ENCODE measurements at regions not wholly inside any gene's neighbourhood (a gene's known extent, or its start where the extent isn't known, plus 50 kb on each side); places are given as distances from the start of the nearest gene placed in this dataset.

- DNase-seq (ENCODE audit: low read depth), result no peak
These were observed 156.4 kb downstream of the PTGER3 start for GRCh38 chr1:70891051-70891843.

DNA sequence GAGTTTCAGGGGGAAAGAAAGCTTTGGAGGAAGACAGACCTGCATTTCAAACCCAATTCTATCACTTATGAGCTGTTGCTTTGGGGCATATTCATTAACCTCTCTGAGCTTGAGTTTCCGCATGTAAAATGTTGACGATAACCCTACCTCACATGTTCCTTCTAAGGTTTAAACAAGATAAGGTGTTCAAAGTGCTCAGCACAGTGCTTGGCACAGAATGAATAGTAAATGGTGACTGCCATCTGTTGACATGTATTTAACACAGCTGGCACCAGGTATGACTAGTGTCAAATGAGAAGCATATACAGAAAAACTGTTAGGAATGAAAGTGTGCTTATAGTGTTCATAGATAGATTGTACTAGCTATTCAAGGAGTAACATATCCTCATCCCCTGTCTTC is 155.5 kb downstream of the PTGER3 start:
- DNase-seq (ENCODE audit: low read depth), result no peak

DNA sequence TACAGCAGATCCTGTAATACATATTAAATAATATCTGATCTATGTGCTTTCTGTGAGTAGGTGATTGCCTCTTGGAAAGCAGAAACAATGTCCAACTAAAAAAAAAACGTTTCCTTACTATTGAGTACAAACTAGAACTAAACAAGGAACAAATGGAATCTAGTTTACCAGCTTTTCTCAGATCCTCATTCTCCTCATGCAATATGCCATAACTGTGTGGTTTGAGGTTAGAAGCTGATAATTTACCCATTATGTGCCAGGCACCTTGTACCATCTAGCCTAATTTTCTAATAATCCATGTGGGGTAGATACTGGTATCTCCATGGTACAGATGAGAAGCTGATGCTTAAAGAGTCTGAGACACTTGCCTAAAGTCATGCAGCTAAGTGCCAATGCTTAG is 154.7 kb downstream of the PTGER3 start:
- no peak for DNase-seq (ENCODE audit: low read depth)

DNA sequence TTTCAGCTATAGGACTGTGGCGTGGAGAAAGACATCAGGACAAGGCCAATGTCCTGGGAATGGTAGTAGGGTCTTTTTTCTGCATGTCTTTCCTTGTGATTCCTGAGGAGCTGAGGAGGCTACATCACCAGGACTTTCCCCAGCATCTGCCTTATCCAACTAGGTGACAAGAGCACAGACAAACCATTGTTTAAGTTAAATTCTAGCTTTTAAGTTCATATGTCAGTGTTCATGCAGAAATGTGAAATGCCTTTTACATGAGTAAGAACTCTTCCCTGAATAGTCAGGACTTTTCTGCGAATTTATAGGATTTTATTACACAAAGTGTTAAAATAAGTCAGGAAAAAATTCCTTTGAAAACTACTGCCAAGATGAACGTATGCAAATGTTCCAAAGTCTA is 154.2 kb downstream of the PTGER3 start:
- no peak for DNase-seq (ENCODE audit: low read depth)

DNA sequence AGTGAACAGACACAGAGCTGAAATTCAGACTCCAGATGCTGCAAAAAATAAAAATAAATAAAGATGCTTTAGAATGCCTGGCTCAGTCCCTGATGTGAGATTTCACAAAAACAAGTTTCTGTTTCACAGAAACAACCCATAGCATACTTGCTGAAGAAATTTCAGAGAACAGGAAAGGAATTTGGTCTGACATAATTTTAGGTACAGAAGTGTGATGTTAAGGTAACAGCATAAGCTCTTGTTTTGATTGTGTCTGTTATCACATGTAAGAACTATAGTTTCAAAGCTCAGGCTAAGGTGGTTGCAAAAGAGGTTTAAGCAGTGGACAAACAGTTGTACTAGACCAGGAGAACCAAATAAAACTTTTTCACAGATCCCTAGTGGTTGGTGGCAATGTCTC is 152.1 kb downstream of the PTGER3 start:
- DNase-seq (ENCODE audit: low read depth), result no peak

GRCh38 chr1:70896224-70896623 is 151.4 kb downstream of the PTGER3 start:
- no peak for DNase-seq (ENCODE audit: low read depth)

DNA sequence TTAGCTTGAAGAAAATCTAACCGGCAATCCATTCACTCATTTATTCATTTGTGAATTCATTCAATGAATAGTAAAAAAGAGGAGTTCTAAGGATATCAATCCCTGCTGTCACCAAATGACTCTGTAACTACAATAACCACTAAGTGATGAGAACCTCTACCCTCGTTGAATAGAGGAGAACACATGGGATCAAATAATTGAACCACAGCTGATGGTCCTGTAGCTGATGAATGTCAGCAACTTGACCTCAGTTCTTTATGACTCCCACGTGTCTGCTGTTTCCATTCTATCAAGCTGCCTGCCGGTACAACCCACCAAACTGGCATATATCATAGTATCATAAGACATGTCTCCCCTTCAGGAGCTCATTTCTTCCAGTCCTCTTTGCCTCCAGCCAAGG is 150.3 kb downstream of the PTGER3 start:
- no peak for DNase-seq (ENCODE audit: low read depth)

- no peak for DNase-seq (ENCODE audit: low read depth)
These were observed 147.9 kb downstream of the PTGER3 start for GRCh38 chr1:70899735-70900134.

DNA sequence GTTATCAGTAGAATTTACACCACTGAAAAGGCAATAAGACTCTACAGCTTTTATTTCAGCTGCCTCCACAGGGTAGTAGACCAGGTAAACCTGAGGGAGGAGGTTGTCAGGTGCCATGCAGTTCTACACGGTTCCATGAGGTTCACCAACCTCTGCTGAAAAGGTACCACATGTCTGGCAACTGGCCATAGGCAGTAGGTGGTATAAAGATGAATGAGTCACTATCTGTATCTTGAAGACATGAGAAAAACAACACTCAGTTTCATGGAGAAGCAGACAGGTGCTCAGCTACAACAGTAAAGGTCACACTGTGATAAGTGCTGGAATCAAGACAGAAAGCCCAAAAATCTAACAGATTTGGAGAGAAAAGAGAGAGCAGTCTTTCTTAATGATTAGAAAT is 145.4 kb downstream of the PTGER3 start:
- no peak for DNase-seq (ENCODE audit: low read depth)

DNA sequence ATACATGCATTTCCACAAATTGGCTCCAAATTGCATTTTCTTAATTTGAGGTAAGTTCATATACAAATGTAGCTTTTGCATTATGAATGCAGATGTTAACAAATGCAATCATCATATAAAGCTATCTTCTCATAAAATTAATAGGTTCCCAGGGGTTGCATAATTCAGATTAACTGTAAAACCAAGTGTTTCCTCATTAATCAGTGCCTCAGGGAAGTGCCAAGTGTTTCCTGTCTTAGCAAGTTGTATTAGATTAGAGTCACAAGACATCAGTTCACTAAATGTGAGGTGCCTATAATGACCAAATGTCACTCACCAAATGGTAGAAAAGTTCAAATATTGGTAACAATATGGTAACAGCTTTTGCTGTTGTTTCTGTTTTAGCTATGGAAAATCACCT is 140.8 kb downstream of the PTGER3 start:
- DNase-seq (ENCODE audit: low read depth), result no peak

- DNase-seq (ENCODE audit: low read depth), result no peak
These were observed 139.9 kb downstream of the PTGER3 start for GRCh38 chr1:70907563-70908310.

- no peak for DNase-seq (ENCODE audit: low read depth)
These were observed 138.3 kb downstream of the PTGER3 start for GRCh38 chr1:70909262-70909822.

- DNase-seq (ENCODE audit: low read depth), result no peak
These were observed 137.6 kb downstream of the PTGER3 start for GRCh38 chr1:70910013-70910412.

DNA sequence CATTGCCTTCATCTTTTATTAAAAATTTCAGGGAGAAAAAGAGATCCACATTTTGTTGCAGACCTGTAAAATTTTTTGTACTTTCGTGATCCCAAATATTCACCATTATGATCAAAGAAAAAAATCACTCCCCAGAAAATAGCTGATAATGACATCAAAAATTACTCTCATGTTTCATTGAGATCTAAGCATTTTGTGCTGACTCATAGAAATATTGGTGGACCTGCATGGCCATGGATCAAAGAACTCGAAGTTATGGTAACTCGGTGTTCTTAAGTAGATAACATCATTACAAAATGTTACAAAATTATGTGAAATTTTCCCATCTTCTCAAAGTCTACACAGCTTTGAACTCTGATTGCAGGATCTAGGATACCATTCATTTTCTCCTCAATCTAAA is 135.8 kb downstream of the PTGER3 start:
- no peak for DNase-seq (ENCODE audit: low read depth)

DNA sequence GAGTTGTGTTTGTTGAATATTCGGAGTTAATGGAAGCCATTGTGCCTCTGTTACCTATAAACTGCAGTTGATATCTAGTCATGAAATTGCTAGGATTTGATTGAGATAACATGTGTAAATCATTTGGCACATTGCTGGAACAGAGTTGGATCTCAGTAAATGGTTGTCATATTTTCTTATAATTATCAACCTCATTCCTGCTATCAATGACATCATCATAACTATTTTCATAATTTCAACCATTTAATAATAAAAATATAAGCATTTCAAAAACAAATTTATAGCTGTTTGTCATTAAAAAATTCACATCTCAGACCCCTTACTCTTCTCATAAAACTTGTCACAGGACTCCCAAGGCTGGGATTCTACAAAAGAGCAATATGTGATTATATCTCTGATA is 133.4 kb downstream of the PTGER3 start:
- DNase-seq (ENCODE audit: low read depth), result no peak

DNA sequence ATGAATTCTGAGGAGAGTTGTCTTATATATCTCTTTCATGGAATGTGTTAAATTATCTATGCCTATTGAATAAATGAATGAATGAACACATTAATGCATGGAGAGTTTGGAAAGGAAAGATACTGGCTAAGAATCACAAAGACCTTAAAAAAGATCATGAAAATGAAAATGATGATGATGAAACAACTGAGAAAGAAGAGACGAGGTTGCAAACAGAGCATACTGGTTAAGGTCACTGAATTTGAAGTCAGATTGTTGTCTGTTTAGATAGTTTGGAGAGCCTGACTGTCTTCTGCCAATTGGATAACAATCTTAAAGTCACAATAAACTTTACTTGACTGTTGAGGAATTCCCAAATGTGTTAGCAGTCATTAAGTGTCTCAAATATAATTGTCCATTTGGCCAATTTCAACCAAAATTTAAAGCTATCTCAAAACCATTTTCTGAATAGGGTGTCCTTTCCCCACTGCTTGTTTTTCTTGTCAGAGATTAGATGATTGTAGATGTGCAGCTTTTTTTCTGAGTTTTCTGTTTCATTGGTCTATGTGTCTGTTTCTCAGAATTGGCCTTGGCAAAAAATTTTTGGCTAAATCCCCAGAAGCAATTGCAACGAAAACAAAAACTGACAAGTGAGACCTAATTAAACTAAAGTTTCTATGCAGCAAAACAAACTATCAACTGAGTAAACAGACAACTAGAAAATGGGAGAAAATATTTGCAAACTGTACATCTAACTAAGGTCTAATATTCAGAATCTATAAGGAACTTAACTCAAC is 132.2 kb downstream of the PTGER3 start:
- no peak for DNase-seq (ENCODE audit: low read depth)

DNA sequence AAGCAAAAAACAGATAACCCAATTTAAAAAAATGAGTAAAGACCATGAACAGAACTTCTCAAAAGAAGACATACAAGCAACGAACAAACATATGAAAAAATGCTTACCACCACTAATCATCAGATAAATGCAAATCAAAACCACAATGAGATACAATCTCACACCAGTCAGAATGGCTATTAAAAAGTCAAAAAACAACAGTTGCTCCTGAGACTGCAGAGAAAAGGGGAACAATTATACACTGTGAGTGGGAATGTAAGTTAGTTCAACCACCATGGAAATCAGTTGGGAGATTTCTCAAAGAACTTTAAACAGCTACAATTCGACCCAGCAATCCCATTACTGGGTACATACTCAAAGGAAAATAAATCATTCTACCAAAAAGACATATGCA is 131.6 kb downstream of the PTGER3 start:
- DNase-seq (ENCODE audit: low read depth), result no peak

DNA sequence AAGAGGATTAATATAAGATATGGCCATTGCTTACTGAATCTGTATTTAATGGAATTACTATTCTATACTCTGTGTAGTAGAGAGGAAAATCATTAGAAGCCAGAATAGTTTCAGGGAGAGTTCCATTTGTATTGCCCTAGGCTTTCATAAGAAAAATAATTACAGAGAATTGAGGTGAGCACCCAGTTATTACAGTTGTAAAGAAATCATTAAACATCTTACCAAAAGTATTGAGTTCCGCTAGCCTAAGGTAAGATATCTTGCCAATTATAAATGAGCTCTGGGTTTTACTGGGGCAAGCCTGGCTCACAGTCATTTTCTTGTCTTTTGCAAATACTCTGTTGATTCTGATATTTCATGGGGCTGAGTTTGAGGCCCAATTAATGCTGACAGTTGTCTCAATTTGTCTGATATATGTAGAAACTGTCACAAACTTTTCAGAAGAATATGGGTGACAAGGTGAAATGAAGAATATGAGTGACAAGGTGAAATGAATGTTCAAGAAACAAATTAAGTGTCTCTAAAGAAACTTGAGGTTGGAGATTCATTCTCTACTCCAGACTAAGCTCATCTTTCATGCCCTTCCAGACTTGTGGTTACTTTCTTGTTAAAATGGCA is 127.8 kb downstream of the PTGER3 start:
- no peak for DNase-seq (ENCODE audit: low read depth)

All from stimulated activated CD8-positive, alpha-beta memory T cell treated with anti-CD3 and anti-CD28 coated beads, Interleukin-4, amount 100 ng/mL, for 24 hours (primary cell).